Spleen (tissue), 11 donors: ENCODE measurements at regions not wholly inside any gene's neighbourhood (a gene's known extent, or its start where the extent isn't known, plus 50 kb on each side); places are given as distances from the start of the nearest gene placed in this dataset.

Experiments used
- DNase-seq: peaks from one replicate; pipeline ENCODE4 v3.0.0-alpha.2; 2020
- H3K27ac ChIP-seq, 8 donors: fragments of 200-600 bp; sonication (generic) in 7 of 8; 1 replicate in 4 of 8; 2 replicates in 4 of 8; pipeline versions ENCODE4 v1.5.0 to v1.8.0; 2016 to 2021; ENCODE audit warnings: inconsistent platforms in 4 of 8, mild to moderate bottlenecking in 4 of 8, moderate library complexity in 1 of 8
- H3K27me3 ChIP-seq, 7 donors: fragments of 200-600 bp; sonication (generic) in 6 of 7; replicated peaks in 1 of 7; 1 replicate in 4 of 7; 2 replicates in 3 of 7; pipeline versions ENCODE4 v1.5.0 to v1.8.0; 2016 to 2021; ENCODE audit warnings: inconsistent platforms in 3 of 7, mild to moderate bottlenecking in 1 of 7
- H3K36me3 ChIP-seq, 6 donors: fragments of 200-600 bp; sonication (generic) in 5 of 6; 1 replicate in 4 of 6; 2 replicates in 2 of 6; pipeline versions ENCODE4 v1.5.0 to v1.8.0; 2016 to 2021; ENCODE audit warnings: inconsistent platforms in 2 of 6
- H3K4me1 ChIP-seq, 6 donors: fragments of 200-600 bp; sonication (generic) in 5 of 6; 1 replicate in 3 of 6; 2 replicates in 3 of 6; pipeline versions ENCODE4 v1.5.0 to v1.8.0; 2016 to 2021; ENCODE audit warnings: inconsistent platforms in 3 of 6
- H3K4me3 ChIP-seq, 8 donors: fragments of 200-600 bp; sonication (generic) in 7 of 8; 1 replicate in 4 of 8; 2 replicates in 4 of 8; pipeline versions ENCODE4 v1.5.0 to v1.8.0; 2016 to 2021; ENCODE audit warnings: inconsistent platforms in 4 of 8, mild to moderate bottlenecking in 4 of 8, moderate library complexity in 2 of 8
- H3K9me3 ChIP-seq, 8 donors: fragments of 200-600 bp; sonication (generic) in 7 of 8; 1 replicate in 4 of 8; 2 replicates in 4 of 8; pipeline versions ENCODE4 v1.5.0 to v1.8.0; 2016 to 2021; ENCODE audit warnings: inconsistent platforms in 4 of 8
- POLR2A ChIP-seq, 3 donors: fragments of 450-650 bp; IDR thresholded peaks; one replicate each; pipeline ENCODE4 v1.5.1; 2017; ENCODE audit warnings: antibody characterized with exemption in 3 of 3, mild to moderate bottlenecking in 1 of 3
- POLR2AphosphoS5 ChIP-seq, 3 donors: sonication (generic); formaldehyde crosslinking; IDR thresholded peaks; one replicate each; pipeline ENCODE4 v1.5.1; 2017; ENCODE audit warnings: antibody characterized with exemption in 3 of 3
- WGBS, 5 donors: extraction: QIAGEN DNeasy Blood & Tissue Kit in 3 of 5; methylation state at CpG; one replicate each; pipeline versions ENCODE4 v1.1.5 to v1.1.7; 2013 to 2018; 5-methylcytosine and 5-hydroxymethylcytosine counted together
- intact Hi-C: fragments of 100-400 bp; cut with DNase I; formaldehyde crosslinking; loops from one replicate; pipeline ENCODE4 v1.15.0; 2023; ENCODE audit warnings: low total_unique reads
- TF ChIP-seq, protein P1 (sequence below), 11 experiments: fragments of 200-600 bp in 7 of 11; fragments of 450-650 bp in 4 of 11; sonication (generic) in 4 of 11; IDR thresholded peaks in 8 of 11; conservative IDR thresholded peaks in 3 of 11; 1 replicate in 7 of 11; 2 replicates in 4 of 11; pipeline versions ENCODE4 v1.4.0 to v1.8.0; 2016 to 2021; ENCODE audit warnings: antibody characterized with exemption in 11 of 11, inconsistent platforms in 4 of 11, mild to moderate bottlenecking in 1 of 11
- donor health status: healthy with polysubstance abuse.
- donor health status: DM: no; HTN: no; CAD: no; lungs with moderate emphysema.
- donor health status: DM: no; HTN: no; CAD: no.
- donor health status: Bipolar disorder and iron deficiency.
- donor health status: healthy.
- donor health status: DM: no; HTN: no; CAD: no.
- donor health status: DM: yes; HTN: yes; CAD: no.

- H3K9me3 ChIP-seq, result peaks cover 0 to 17% (median 2%) of the 10 kb centered on the region in 8 donors
- no peak overlapping the region for H3K27ac ChIP-seq
- peaks cover 0 to 31% (median 0%) of the 10 kb centered on the region in 7 donors for H3K27me3 ChIP-seq
- no peak overlapping the region for H3K4me3 ChIP-seq
- intact Hi-C loops, result no loop called here
- TF ChIP-seq, protein P1, sequence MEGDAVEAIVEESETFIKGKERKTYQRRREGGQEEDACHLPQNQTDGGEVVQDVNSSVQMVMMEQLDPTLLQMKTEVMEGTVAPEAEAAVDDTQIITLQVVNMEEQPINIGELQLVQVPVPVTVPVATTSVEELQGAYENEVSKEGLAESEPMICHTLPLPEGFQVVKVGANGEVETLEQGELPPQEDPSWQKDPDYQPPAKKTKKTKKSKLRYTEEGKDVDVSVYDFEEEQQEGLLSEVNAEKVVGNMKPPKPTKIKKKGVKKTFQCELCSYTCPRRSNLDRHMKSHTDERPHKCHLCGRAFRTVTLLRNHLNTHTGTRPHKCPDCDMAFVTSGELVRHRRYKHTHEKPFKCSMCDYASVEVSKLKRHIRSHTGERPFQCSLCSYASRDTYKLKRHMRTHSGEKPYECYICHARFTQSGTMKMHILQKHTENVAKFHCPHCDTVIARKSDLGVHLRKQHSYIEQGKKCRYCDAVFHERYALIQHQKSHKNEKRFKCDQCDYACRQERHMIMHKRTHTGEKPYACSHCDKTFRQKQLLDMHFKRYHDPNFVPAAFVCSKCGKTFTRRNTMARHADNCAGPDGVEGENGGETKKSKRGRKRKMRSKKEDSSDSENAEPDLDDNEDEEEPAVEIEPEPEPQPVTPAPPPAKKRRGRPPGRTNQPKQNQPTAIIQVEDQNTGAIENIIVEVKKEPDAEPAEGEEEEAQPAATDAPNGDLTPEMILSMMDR (IDR thresholded peaks at IDR 0.05 in 8 of 11, conservative IDR thresholded peaks at IDR 0.05 in 3 of 11), result no peak
- TF ChIP-seq POLR2A (IDR thresholded peaks at IDR 0.05), result no peak
- TF ChIP-seq POLR2AphosphoS5 (IDR thresholded peaks at IDR 0.05), result no peak
- DNase-seq, result no peak
- no peaks in the 10 kb centered on the region for H3K4me1 ChIP-seq
- H3K36me3 ChIP-seq, result no peaks in the 10 kb centered on the region
Observed at GRCh38 chr22:27424319-27424718, 377.2 kb downstream of the MN1 start.

DNA sequence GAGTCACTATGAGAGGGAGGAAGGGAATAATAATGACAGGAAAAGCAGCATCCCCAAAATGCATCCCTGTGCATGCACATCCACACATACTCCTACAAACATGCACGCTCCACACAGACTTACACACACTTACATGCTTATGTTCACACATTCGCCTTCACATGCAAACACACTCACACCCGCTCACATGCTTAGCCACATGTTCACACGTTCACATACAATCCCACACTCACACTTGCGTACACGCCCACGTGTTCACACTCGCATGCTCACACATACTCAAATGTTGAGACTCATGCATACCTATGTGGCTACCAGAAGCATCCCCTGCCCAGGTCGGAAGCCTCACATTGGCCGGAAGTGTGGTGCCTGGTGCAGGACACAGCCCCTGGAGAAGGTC, 372.1 kb downstream of the MN1 start:
- intact Hi-C loops, result no loop called here
- 88 to 92% (median 89%) methylated on average over 9 to 10 of the region's 10 CpGs for WGBS, 5 donors
- Histone ChIP-seq H3K27me3 (peaks cover 0 to 41% (median 0%) of the 10 kb centered on the region in 7 donors), H3K4me1 (no peaks in the 10 kb centered on the region), H3K27ac (no peak overlapping the region), H3K4me3 (no peak overlapping the region), H3K36me3 (no peaks in the 10 kb centered on the region), H3K9me3 (peaks cover 0 to 36% (median 16%) of the 10 kb centered on the region in 8 donors)
- DNase-seq, result no peak
- TF ChIP-seq POLR2AphosphoS5 (IDR thresholded peaks at IDR 0.05), result no peak
- TF ChIP-seq POLR2A (IDR thresholded peaks at IDR 0.05), result no peak
- TF ChIP-seq, protein P1 (IDR thresholded peaks at IDR 0.05 in 8 of 11, conservative IDR thresholded peaks at IDR 0.05 in 3 of 11), result no peak

GRCh38 chr22:27431081-27431480, 370.5 kb downstream of the MN1 start:
- 72 to 90% (median 77%) methylated on average over 7 of the region's 7 CpGs for WGBS, 5 donors
- Histone ChIP-seq H3K36me3 (no peaks in the 10 kb centered on the region), H3K4me3 (no peak overlapping the region), H3K27me3 (peaks cover 0 to 45% (median 0%) of the 10 kb centered on the region in 7 donors), H3K27ac (no peak overlapping the region), H3K9me3 (peaks cover 0 to 36% (median 16%) of the 10 kb centered on the region in 8 donors), H3K4me1 (no peaks in the 10 kb centered on the region)
- TF ChIP-seq, protein P1 (IDR thresholded peaks at IDR 0.05 in 8 of 11, conservative IDR thresholded peaks at IDR 0.05 in 3 of 11), result no peak
- TF ChIP-seq POLR2AphosphoS5 (IDR thresholded peaks at IDR 0.05), result no peak
- TF ChIP-seq POLR2A (IDR thresholded peaks at IDR 0.05), result no peak
- intact Hi-C loops, result no loop called here
- no peak for DNase-seq

DNA sequence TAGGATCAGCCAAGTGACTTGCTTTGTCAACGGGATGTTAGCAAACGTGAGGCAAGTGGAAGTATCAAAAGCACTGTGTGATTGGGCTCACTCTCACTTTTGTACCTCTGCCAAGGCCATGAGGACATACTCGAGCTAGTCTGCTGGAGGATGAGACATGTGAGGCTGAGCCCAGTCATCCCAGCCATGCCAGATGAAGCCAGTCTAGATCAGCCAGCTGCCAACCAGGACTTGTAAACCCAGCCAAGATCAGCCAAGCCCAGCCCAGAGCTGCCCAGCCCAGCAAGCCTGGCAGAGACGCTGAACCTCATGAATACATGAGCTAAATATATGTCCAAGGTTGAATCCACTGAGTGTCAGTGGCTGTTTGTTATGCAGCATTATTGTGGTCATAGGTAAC, 369.7 kb downstream of the MN1 start:
- intact Hi-C loops, result no loop called here
- no peak for DNase-seq
- WGBS, 5 donors, result 66 to 86% (median 77%) methylated on average over 4 of the region's 4 CpGs
- Histone ChIP-seq H3K27ac (no peak overlapping the region), H3K9me3 (peaks cover 0 to 35% (median 16%) of the 10 kb centered on the region in 8 donors), H3K4me3 (no peak overlapping the region), H3K36me3 (no peaks in the 10 kb centered on the region), H3K4me1 (no peaks in the 10 kb centered on the region), H3K27me3 (peaks cover 0 to 53% (median 0%) of the 10 kb centered on the region in 7 donors)
- TF ChIP-seq POLR2A (IDR thresholded peaks at IDR 0.05), result no peak
- no peak for TF ChIP-seq POLR2AphosphoS5 (IDR thresholded peaks at IDR 0.05)
- TF ChIP-seq, protein P1 (IDR thresholded peaks at IDR 0.05 in 8 of 11, conservative IDR thresholded peaks at IDR 0.05 in 3 of 11), result no peak
